Dermis blood vessel endothelial cell (primary cell): ENCODE measurements at regions not wholly inside any gene's neighbourhood (a gene's known extent, or its start where the extent isn't known, plus 50 kb on each side); places are given as distances from the start of the nearest gene placed in this dataset.

Experiments
- DNase-seq: peaks from one replicate; pipeline ENCODE4 v3.0.0; 2010

DNA sequence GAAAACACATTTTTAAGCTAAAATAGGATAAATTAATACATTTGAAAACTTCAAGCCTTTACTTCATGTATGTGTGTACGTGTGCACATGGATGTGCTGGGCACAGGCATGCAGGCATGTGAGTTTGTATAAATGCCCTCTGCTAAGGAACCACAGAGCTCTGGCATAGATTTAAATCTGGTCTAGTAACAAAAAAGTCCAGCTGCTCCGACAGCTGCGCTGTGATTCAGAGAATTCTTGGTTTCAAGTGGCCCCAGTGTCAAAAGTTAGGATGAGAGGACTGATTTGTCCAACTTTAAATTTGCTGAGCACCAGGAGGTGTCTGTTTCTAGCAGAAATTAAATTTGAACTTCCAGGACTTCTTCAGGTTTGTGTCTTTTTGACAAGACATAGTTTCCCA is 203.7 kb upstream of the TUT7 start:
- no peak for DNase-seq

DNA sequence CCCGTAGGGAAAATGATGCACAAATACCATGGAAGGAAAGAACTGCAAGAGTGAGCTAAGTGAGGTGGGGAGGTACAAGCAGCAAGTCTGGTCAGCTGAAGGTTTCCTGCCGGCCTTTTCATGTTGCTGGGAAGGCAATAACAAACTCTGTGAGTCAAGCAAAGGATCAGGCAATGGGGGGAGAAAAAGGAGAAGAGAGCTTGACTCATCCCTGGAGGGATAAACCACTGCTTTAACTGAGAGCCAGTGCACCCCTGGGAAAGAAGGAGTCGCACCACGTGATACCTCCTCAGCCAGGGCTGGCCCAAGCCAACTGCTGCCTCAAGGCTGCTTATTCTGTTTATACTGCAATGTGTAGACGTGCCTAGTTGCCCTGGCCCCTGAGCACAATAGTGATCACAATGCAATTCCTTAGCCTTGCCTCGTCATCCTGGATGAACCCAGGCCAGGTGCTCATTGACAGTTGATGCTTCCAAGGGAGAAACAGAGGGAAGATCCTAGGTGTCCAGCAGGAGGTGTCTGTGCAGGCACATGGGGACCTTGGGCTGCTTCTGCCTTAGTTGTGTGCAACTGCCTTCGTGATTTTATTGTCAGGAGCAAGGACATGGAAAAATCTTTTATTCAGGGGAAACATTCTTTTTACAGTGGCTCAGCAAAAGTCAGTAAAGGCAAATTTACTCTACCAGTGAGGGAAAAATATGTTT is 203.0 kb upstream of the TUT7 start:
- DNase-seq, result no peak

DNA sequence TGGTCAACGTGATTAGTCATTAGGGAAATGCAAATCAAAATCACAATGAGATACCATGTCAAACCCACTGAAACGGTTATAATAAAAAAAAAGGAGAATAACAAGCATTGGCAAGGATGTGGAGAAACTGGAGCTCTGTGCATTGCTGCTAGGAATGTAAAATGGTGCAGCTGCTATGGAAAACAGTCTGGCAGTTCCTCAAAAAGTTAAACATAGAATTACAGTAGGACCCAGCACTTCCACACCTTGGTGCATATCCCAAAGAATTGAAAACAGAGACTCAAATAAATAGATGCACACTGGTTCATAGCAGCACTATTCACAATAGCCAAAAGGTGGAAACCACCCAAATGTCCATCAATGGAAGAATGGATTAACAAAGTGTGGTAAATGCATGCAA is 201.5 kb upstream of the TUT7 start:
- no peak for DNase-seq

DNA sequence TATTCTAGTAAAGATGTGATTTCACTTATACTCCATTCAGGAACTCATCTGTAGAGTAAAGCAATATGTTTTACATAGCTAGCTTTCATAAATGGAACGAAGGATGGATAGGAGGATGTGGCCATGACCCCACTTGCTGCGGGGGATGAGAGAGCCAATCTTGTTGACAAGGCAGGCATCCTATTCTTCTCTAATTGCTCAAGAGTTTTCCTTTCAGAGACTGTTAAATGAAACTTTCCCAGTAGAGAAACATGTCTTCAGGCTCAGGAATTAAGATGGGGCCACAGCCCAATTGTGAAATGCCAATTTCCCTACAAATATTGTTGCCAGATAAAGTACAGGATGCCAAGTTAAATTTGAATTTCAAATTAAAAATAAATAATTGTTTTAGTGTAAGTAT is 196.2 kb upstream of the TUT7 start:
- DNase-seq, result no peak

DNA sequence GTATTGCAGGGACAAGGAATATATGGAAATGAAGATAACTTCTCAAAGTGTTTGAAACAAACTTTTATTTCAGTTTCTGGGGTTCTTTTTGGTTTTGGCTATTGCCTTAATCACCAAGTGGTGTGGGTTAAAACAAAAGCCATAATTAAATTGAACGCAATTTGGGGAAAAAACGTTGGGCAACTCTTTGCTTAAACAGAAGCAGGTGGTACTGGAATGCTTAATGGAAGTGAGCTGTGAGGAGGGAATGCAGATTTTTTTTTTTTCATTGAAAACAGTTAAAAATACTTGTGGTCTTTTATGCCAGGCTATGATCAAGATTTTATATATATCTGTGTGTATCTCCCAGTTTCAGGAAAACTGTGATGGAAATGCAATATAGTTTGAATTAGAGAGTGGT is 195.7 kb upstream of the TUT7 start:
- DNase-seq, result no peak

DNA sequence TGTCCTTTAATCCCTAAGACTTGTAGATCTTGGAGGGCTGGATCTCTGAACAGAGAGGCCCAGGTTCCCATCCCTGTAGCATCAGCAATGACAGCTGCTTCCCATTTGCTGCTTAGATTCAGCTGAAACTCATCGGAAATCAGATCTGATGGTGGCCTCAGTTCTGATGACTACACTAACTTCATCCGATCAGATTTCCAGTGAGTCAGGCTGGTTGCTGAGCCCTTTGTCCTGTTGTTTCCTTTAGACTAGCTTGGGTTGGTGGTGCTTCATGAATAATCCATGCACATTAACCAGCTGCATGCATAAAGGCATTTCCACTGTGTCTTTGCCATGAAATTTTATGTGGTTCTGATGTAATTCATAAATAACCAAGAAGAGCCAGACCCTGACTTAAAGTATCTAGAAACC is 195.2 kb upstream of the TUT7 start:
- DNase-seq, result no peak

DNA sequence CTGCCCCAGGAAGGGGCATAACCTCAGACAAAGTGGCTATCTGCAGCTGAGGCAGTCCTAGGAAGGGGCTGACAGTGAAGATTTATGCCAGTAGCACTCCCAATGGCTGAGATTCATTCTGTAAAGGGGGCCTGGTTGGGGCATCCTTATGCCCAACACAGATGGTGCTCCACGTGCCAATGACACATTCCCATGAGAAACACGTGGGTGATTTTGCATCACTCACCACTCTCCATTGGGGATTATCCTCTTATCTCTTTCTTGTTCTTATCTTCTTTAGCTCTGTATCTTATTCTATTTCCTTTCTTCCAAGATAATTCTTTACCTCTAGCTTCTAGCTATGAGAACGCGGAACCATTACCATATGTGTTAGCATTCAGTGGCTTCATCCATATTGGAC is 194.0 kb upstream of the TUT7 start:
- DNase-seq, result no peak

DNA sequence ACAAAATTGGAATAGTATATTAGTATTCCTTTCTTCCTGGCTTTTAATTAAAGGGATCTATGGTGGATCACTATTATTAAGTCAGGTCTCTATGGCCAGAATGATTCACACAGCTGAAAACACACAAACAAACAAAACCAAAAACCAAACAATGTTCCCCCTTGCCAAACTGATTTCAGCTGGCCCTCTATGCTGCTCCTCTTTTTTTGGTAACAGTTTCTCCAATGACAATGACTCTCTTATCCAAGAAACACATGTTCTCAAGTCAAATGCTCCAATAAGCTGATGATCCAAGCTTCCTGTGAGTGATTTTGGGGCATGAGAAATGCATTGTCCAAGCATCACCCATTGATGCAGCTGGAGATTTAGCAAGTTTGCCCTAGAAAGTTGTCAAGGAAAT is 193.4 kb upstream of the TUT7 start:
- DNase-seq, result no peak

DNA sequence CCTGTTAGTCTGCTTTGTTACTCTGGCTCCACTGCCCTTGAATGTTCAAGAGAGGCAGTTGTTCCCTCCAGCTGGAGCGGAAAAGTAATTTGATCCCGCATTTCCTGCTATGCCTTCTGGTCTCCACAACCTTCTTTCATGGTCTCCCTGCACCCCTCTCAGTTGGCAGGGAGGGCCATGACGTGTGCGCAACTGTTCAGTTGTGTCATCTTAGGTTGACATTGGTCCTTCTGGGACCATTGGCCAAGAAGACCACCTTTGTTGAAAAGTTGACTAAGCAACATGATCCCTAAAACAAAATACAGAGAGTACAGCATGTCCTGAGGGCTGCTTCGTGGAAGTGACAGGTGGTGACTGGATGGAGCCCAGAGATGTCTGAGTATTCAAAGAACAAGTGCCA is 192.5 kb upstream of the TUT7 start:
- no peak for DNase-seq

DNA sequence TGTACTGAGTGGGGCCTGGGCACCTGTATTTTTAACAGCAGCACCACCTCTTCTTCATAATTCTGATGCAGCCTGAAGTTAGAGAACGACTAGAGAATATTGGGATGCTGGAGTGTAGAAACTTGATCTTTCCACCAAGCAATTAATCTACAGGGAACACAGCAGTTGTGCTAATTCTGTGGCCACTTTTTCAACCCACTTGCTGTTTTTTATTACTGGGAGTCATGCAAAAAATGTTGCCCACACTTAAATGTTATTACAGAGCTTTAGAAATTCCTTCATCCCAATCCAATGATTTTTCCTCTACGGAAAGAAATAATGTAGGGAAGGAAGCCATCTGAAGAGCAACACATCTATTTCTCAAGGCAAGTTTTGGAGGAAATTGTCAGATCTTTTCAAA is 190.9 kb upstream of the TUT7 start:
- no peak for DNase-seq

DNA sequence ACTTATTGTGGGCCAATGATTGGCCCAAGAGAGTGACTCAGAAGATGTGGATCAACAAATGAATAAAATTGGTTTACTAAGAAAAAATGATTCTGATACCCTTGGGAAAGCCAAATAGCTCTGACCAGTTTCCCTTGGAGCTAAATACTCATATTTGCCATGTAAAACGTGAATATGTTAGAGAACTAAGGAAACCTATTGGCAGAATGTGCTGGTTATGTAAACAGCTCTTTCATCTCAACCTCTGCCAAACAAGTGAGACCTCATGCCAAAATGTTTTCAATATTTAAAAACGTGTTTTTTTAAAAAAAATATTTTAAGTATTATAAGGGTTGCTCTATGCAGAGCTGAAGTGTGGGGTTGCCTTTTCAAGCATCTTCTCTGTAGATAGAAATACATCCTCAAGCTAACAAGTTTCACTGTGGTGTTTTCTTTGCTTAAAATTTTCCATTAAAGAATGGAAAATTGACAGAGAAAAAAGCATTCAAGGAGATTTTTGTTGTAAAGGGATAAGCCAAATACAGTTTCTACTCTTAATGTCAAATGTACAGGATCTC is 186.9 kb upstream of the TUT7 start:
- DNase-seq, result no peak

DNA sequence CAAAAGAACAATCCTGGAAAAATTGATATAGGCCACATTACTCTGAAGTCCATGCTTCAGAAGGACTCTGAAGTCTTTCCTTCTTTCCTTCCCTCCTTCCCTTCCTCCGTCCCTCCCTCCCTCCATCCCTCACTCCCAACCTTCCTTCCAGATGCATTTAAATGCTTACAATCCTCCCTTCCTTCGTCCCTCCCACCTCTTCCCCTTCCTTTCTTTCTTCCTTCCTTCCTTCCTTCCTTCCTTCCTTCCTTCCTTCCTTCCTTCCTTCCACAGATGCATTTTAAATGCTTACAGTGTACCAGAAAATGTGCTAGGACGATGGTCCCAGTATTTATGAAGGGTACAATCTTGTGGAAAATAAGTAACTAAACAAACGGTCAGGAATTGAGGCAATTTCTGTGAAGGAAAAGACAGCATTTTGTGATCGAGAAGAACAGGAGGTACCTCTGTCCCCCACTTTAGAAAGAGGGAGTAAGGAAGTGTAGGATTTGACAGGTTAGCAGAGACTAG is 181.3 kb upstream of the TUT7 start:
- no peak for DNase-seq

DNA sequence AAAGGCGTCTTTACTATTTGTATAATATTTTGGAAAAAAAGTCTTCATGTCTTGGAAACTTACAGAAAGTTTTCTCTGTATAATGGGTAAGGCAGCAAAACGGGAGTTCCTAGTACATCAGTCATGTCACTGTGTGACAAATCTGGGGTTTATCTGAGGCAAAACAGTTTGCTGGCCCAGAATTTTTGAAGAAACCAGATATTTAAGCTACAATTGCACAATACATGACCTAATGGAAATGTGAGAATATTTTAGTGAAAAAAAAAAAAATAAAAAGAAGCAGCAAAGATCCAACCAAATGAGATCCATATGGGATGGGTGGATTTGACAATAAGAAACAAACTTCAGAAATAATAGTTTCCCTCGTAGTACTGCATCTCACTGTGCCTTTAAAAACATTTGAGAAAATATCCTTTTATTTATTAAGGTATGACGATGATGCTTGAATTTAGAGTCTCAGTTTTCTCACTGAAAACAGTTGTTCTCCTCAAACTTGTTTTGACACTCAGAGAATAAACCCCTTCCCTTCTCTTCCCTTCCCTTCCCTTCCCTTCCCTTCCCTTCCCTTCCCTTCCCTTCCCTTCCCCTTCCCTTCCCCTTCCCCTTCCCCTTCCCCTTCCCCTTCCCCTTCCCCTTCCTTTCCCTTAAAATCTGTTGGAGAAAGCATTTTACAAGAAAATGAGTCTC is 180.5 kb upstream of the TUT7 start:
- no peak for DNase-seq

DNA sequence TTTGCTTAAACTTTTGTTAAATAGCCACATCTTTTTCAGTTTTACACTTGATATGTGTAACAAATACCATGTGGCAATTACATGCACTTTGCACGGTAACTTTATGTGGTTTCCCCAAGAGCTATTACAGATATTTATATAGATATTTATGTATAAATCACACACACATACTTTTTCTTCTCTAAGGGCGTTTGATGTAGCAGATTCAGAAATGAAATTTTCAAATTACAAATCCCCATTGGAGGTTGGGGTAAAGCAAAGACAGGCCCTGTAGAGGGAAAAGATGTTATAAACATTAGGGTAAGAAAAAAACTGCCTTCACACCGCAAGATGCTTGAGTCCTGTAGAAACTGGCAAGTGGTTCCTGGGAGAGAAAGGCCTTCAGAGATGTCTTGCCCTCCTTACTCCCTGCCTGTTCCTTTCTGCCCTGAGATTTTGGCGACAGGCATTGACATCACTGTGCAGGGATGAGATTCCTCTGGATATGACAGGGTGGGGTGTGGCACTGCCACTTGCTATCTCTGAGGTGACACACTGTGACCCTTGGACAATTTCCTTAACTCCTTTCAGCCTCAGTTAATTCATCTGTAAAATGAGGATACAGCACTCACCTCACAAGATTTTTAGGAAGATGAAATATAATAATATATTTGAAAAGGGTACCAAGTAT is 177.9 kb upstream of the TUT7 start:
- no peak for DNase-seq

DNA sequence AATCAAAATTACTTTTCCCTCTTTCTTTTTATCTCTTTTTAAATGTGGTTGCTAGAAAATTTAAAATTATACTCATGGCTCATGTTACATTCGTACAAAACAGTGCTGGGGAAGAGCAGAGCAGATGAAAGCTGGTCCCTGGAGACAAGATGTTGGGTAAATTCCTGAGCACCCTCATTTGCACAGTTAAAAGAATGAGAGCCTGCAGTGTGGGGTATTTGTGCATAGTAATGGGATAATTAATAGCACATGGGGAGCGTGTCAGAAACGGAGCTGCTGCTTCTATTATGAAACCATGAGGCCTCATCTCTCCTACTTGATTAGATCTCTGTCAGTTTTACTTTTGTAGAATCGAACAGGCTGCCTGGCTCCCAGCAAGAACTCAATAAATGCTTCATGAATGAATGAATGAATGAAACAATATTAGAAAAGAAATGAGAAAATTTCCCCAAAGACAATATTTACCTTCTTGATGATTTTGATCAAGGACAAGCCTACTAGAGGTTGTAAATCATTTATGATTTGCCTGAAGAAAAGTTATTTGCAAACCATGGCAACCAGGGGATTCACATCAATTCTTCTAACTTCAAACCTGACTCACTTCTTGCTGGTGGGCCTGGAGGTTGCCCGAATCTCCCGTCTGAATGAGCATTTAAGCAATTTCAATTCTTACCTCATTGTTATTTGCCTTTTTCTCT is 177.2 kb upstream of the TUT7 start:
- no peak for DNase-seq

DNA sequence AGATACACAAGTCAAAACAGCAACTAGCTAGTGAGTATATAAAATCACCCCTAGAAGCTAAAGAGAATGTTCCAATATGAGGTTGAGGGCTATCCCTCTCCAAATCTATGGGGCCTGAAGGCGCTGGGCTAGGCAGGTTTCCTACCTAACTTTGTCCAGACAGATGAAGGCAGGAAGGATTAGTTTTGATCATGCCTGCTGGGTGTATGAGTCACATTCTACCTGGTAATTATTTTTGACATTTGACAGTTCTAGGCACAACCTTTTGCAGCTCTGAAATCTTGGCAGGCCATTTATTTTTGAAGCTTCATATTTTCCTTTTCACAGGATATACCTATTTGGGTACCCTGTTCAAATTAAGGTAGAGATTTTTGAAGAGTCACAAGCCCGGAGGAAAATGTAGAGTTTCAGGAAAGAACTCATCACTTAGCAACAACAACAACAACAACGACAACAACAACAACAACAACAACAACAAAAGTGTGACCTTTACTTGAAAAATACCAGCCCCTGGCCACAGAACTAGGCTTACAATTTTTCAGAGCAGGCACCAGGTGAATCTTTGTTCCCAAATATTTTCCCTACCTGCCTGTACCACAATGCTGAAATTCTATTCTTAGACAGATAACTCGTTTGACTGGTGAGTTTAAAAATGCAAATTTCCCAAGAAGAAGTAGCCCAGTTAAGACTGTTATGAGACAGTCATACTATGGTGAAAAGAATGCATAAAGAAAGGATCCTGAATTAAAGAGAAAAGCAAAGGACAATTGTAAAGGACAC is 175.5 kb upstream of the TUT7 start:
- DNase-seq, result no peak

DNA sequence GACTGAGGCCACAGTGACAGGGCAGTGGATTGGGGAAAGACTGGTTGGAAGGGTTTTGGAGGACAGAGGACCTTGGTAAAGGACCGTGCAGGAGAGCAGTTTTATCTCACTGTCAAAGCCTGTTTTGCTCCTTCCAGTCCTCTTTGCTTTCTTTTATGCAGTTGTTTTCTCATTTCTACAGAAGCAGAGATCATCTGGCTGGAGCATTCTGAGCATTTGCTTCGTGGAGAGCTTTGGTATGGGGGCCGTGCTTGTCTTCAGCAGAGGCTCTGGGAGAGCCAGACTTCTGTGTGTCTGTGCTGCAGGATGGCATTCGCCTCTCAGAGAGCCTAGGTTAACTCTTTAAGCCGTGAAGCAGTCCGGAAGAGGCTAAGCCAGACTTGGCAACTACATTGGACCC is 171.8 kb upstream of the TUT7 start:
- no peak for DNase-seq

DNA sequence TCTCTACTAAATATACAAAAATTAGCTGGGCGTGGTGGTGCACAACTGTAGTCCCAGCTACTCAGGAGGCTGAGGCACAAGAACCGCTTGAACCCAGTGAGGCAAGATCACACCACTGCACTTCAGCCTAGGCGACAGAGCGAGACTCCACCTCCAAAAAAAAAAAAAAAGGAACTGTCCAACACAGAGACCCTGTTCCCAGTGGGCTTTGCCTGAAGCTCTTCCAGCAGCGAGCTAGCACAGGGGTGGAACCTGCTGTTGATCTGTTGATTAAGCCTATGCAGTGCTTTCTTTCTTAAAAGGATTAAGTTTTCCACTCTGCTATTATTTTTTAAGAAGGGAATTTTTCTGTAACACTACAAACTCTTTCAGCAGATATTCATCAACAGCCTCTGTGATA is 171.0 kb upstream of the TUT7 start:
- no peak for DNase-seq

DNA sequence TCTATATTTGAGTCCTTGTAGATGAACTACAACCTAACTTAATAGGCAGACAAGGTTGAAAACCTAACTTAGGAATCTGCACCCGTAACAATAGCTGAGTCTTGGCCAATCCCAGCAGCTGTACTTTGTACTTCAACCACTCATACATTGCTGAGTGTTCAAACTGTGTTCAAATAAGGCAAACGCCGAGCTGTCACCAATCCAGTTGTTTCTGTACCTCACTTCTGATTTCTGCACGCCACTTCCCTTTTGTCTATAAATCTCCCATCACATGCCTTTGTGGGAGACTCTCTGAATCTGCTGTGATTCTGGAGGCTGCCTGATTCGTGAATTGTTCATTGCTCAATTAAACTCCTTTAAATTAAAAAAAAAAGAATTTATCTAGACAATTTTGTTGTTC is 167.8 kb upstream of the TUT7 start:
- no peak for DNase-seq

DNA sequence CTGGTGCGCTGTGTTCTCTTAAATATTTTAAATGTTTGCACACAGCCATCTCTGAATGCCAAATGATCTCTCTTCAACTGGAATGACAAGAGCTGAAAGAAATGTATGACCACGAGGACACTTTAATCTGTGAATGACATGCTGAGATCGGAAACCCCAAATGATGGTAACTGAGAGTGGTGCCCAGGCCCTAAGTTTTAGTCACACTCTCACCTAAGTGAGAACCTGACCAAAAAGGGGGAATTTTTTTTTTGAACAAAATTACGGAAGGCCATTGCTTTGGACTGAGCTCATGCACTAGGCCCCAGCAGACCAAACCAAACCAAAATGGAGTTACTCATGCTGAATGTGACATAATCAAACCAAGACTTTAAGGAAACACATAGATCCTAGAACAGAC is 167.1 kb upstream of the TUT7 start:
- no peak for DNase-seq

DNA sequence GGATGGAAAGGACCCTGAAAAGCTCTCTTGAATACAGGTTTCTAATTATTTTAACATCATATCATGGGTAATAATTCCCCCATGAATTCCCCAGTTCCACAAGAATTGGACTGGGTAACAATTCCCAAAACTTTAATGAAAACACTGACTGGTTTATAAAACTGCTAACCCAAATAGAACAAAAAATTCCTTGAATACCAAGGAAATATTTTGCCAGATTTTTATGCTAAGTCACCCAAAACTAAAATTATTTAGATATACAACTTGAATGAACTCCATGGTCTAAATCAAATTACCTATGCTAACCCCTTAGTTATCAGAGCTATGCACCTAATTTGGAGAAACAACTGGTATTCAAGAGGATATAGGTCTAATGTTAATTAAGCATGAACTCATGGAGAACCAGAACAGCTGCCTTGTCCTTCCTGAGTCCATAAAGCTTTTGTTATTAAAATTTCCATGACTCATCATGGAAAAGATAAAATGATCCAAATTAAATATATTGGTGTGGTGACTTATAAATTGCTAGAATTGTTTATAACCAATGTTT is 164.9 kb upstream of the TUT7 start:
- no peak for DNase-seq

DNA sequence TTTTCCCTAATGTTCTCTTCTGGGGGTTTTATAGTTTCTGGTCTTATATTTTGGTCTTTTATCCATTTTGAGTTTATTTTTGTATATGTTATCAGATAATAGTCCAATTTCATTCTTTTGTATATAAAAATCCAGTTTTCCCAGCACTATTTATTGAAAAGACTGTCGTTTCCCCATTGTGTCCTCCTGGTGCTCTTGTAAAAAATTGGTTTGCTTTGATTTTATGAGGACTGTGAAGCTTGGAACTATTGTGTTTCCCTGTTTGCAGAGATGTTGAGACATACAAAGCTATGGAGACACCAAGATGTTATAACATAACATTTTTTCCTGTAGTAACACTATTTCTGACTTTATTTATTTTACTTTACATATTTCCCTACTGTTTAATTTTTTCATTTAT is 163.3 kb upstream of the TUT7 start:
- DNase-seq, result no peak
